ENCODE measurements at regions not wholly inside any gene's neighbourhood (a gene's known extent, or its start where the extent isn't known, plus 50 kb on each side); places are given as distances from the start of the nearest gene placed in this dataset.

- no peak overlapping the region for H3K4me3 Mint-ChIP-seq
- no peak for TF ChIP-seq CTCF (IDR thresholded peaks at IDR 0.05; ENCODE audit: unreplicated experiment in 3 of 3)
- no peaks in the 10 kb centered on the region for H3K9me3 Mint-ChIP-seq
- peaks cover 28% of the 10 kb centered on the region for H3K4me1 Mint-ChIP-seq
- no peaks in the 10 kb centered on the region for H3K27me3 Mint-ChIP-seq (ENCODE audit: low read depth)
- peak overlapping the region; percentile 46 to 58 (median 53) for H3K27ac Mint-ChIP-seq
- H3K36me3 Mint-ChIP-seq (ENCODE audit: low read depth) = no peaks in the 10 kb centered on the region
Observed at GRCh38 chr15:39198044-39199000, 382.6 kb upstream of the THBS1 start.

- peak overlapping the region; percentile 46 to 58 (median 53) for H3K27ac Mint-ChIP-seq
- H3K36me3 Mint-ChIP-seq (ENCODE audit: low read depth) = no peaks in the 10 kb centered on the region
- no peak overlapping the region for H3K4me3 Mint-ChIP-seq
- no peak for TF ChIP-seq CTCF (IDR thresholded peaks at IDR 0.05; ENCODE audit: unreplicated experiment in 3 of 3)
- H3K9me3 Mint-ChIP-seq = no peaks in the 10 kb centered on the region
- peaks cover 20% of the 10 kb centered on the region for H3K4me1 Mint-ChIP-seq
- H3K27me3 Mint-ChIP-seq (ENCODE audit: low read depth) = no peaks in the 10 kb centered on the region
Observed at GRCh38 chr15:39199076-39199475, 381.8 kb upstream of the THBS1 start.

- Mint-ChIP-seq H3K36me3 (ENCODE audit: low read depth) (no peaks in the 10 kb centered on the region), H3K9me3 (no peaks in the 10 kb centered on the region), H3K4me1 (peaks cover 15% of the 10 kb centered on the region), H3K27ac (no peak overlapping the region), H3K4me3 (no peak overlapping the region), H3K27me3 (ENCODE audit: low read depth) (no peaks in the 10 kb centered on the region)
- no peak for TF ChIP-seq CTCF (IDR thresholded peaks at IDR 0.05; ENCODE audit: unreplicated experiment in 3 of 3)
Observed at GRCh38 chr15:39200586-39200985, 380.3 kb upstream of the THBS1 start.

GRCh38 chr15:39202641-39203040, 378.2 kb upstream of the THBS1 start:
- H3K4me3 Mint-ChIP-seq = no peak overlapping the region
- no peaks in the 10 kb centered on the region for H3K27me3 Mint-ChIP-seq (ENCODE audit: low read depth)
- no peak for TF ChIP-seq CTCF (IDR thresholded peaks at IDR 0.05; ENCODE audit: unreplicated experiment in 3 of 3)
- H3K27ac Mint-ChIP-seq = peak overlapping the region in 1 of 3 experiments; percentile 44
- H3K9me3 Mint-ChIP-seq = peaks cover 7% of the 10 kb centered on the region
- H3K4me1 Mint-ChIP-seq = peaks cover 15% of the 10 kb centered on the region
- no peaks in the 10 kb centered on the region for H3K36me3 Mint-ChIP-seq (ENCODE audit: low read depth)

DNA sequence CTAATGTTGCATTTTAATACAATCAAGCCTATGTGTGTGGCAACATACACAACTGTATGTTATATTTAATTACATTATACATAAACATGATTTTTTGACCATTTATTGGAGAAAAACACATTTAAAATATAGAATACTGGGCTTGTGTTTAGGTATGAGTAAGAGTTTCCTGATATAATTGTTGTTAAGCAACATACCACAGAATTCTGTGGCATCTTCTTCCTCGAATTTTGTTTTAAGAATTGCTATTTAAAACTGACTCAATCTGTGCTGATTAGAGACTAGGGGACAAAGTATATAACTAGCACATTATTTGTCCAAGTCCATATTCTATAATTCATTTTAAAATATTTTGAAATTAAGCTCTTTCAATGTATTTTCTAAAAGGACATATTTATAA, 376.8 kb upstream of the THBS1 start:
- H3K36me3 Mint-ChIP-seq (ENCODE audit: low read depth) = no peaks in the 10 kb centered on the region
- TF ChIP-seq CTCF (IDR thresholded peaks at IDR 0.05; ENCODE audit: unreplicated experiment in 3 of 3) = no peak
- H3K4me3 Mint-ChIP-seq = no peak overlapping the region
- H3K4me1 Mint-ChIP-seq = peaks cover 3% of the 10 kb centered on the region
- peaks cover 7% of the 10 kb centered on the region for H3K9me3 Mint-ChIP-seq
- no peak overlapping the region for H3K27ac Mint-ChIP-seq
- no peaks in the 10 kb centered on the region for H3K27me3 Mint-ChIP-seq (ENCODE audit: low read depth)

DNA sequence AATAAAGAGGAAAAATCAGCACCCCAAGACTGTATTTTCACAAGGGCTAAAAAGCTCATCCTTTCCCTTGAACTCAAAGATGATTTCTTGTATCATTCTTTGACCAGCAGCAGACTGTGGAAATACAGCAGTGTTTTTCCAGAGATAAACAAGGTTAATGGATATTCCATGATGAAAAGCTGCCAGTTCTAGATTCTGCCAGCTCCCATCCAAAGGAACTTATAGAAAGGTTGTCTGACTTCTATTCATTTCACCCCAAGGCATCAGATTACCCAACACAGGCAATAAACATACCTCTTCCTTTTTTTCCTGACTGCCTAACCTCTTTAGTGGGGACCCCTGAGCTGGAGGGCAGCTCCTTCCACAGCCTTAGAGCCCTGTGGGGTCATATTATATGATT, 375.8 kb upstream of the THBS1 start:
- Mint-ChIP-seq H3K4me1 (no peaks in the 10 kb centered on the region), H3K27ac (peak overlapping the region in 1 of 3 experiments; percentile 2), H3K27me3 (ENCODE audit: low read depth) (no peaks in the 10 kb centered on the region), H3K36me3 (ENCODE audit: low read depth) (no peaks in the 10 kb centered on the region), H3K9me3 (peaks cover 7% of the 10 kb centered on the region), H3K4me3 (no peak overlapping the region)
- TF ChIP-seq CTCF (IDR thresholded peaks at IDR 0.05; ENCODE audit: unreplicated experiment in 3 of 3) = no peak
